Stimulated activated memory B cell treated with anti-CD40 and anti-IgM and Interleukin-4, amounts not matched to agents 10 μg/mL and 1 μg/mL and 100 μg/mL, for 72 hours (primary cell): ENCODE measurements at regions not wholly inside any gene's neighbourhood (a gene's known extent, or its start where the extent isn't known, plus 50 kb on each side); places are given as distances from the start of the nearest gene placed in this dataset.
"Not testable (repeated sequence)": the region's sequence is repeated elsewhere in the genome, so short reads cannot be mapped to it uniquely, and the experiment has no call there.

Experiments used
- ATAC-seq: fragments of 150-1000 bp; cut with Tn5 transposase; 2 replicates; pipeline ENCODE4 v1.10.0; 2021
- H3K27ac Mint-ChIP-seq: one replicate; pipeline ENCODE4 v1.8.0; 2022; ENCODE audit warnings: mild to moderate bottlenecking, mixed read lengths
- H3K27me3 Mint-ChIP-seq: one replicate; pipeline ENCODE4 v1.8.0; 2022; ENCODE audit warnings: mixed read lengths
- H3K36me3 Mint-ChIP-seq: one replicate; pipeline ENCODE4 v1.8.0; 2022; ENCODE audit warnings: mixed read lengths
- H3K4me1 Mint-ChIP-seq: one replicate; pipeline ENCODE4 v1.8.0; 2022; ENCODE audit warnings: mixed read lengths
- H3K4me3 Mint-ChIP-seq: one replicate; pipeline ENCODE4 v1.8.0; 2022; ENCODE audit warnings: mild to moderate bottlenecking, moderate library complexity, mixed read lengths
- H3K9me3 Mint-ChIP-seq: one replicate; pipeline ENCODE4 v1.8.0; 2022; ENCODE audit warnings: mixed read lengths

DNA sequence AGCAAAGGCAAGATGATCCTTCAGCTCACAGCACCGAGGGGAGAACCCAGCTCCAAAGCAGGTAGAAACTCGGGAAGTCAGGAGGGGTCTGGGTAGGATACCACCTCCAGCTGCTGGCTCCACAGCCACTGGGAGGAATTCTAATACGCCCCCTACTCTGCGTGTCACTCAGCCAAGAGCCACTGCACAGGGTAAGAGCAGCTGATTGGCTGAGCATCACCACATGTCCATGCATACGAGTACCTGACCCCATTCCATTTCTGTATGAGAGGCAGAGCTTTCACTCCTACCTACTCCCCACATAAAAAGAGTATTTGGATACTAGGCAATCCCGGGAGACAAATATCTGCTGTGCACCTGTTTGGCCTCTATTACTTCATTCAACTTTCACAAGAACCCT lies 121.4 kb downstream of the RRAGC start:
- Mint-ChIP-seq H3K4me3 (no peak overlapping the region), H3K4me1 (no peaks in the 10 kb centered on the region), H3K27ac (no peak overlapping the region), H3K36me3 (no peaks in the 10 kb centered on the region), H3K27me3 (peaks cover 12% of the 10 kb centered on the region), H3K9me3 (no peaks in the 10 kb centered on the region)
- ATAC-seq: peak; percentile 14

DNA sequence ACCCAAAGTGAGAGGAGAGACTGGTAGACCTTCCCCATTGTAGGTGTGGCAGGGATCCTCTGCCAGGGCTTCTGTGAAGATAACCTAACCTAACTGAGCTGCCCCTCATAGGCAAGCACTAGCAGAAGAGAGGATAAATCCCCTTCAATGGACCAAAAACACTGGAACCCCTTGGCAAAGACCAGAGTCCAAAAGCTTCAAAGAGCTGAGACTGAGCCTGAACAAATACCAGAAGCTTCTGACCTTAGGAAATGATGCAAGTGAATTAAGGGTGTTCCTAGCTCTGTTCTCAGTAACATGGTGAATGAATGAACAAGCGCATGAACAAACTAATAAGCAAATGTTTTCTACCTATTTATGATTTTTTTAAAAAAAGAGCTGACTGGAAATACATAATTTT lies 123.2 kb downstream of the RRAGC start:
- no peak for ATAC-seq
- Mint-ChIP-seq H3K27ac (no peak overlapping the region), H3K4me3 (no peak overlapping the region), H3K27me3 (peaks cover 12% of the 10 kb centered on the region), H3K9me3 (no peaks in the 10 kb centered on the region), H3K36me3 (no peaks in the 10 kb centered on the region), H3K4me1 (no peaks in the 10 kb centered on the region)

DNA sequence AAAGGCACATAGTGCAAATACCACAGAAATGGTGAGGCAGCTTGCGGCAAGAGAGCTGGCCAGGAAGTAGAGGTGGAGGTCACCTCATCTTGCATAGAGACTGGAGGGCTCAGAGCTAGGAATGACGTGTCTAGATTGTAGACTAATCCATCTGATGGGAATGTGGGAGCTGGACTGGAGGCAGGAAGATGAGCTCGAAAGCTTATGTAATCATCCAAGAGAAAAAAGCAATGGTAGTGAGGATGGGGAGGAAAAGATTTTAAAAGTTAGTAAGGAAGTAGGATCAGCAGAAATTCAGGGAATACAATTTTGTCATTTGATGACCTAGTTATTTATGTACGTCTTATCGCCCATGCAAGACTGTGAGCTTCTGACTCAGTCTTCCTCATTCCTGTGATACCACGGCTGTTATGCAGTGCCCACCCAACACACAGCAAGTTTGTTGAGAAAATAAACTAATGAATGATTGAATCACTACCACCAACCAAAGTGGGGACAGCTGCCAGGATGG lies 123.9 kb downstream of the RRAGC start:
- no peaks in the 10 kb centered on the region for H3K4me1 Mint-ChIP-seq
- no peaks in the 10 kb centered on the region for H3K36me3 Mint-ChIP-seq
- no peak overlapping the region for H3K27ac Mint-ChIP-seq
- H3K27me3 Mint-ChIP-seq: peaks cover 12% of the 10 kb centered on the region
- H3K9me3 Mint-ChIP-seq: no peaks in the 10 kb centered on the region
- ATAC-seq: no peak
- no peak overlapping the region for H3K4me3 Mint-ChIP-seq

DNA sequence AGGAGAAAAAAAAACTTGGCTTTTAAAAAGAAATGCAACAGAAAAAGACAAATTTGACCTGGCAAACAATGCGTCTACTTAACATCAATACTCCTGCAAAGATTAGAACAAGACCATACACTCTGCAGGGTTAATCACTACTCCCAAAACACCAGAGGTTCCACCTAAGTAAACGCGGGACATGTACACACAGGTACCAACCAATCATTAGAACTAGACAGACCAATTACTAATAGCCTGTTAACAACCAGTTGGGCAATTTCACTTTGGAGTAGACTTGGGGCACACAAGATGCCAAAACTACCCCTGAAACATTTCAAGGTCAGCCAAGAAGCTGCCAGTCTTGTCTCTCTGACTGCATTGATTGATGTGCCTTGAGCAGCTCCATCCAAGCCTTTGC lies 125.8 kb downstream of the RRAGC start:
- H3K27me3 Mint-ChIP-seq: peaks cover 28% of the 10 kb centered on the region
- ATAC-seq: no peak

DNA sequence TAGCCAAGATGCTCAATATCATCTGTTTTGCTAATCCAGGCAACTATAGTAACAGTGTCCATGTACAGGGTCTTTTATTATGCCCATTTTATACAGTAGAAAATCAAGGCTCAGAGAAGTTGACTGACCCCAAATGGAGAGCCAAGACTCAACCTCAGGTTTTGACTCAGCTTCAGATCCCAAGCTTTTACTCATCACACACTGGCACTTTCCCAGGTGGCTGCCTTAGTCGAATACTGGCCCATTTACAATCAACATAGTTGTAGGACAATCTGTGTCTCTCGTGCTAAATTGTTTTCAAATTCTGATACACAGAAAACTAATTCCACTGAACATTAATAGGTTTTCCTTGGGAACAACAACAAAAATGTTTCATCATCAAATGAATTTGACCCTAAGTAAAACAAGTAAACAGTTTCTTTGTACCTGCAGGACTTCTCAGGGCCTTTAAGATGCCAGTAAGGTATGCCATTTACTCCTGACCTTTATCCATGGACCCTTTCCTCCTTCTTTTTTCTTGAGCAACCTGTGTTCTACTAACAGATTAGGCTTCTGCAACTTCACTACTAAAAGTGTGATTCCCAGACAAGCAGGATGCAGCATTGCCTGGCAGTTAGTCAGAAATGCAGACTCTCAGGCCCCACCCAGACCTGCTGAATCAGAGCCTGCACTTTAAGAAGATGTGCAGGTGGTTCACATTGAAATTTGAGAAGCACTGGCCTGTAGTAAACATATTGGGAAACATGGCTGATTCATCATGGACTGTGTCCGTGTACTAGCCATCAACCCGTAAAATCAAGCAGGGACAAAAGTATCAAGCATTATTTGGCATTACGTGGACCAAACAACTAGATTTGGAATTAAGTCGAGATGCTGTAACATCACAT lies 128.8 kb downstream of the RRAGC start:
- H3K36me3 Mint-ChIP-seq: no peaks in the 10 kb centered on the region
- H3K27ac Mint-ChIP-seq: no peak overlapping the region
- H3K9me3 Mint-ChIP-seq: no peaks in the 10 kb centered on the region
- H3K4me1 Mint-ChIP-seq: no peaks in the 10 kb centered on the region
- H3K4me3 Mint-ChIP-seq: no peak overlapping the region
- ATAC-seq: no peak
- peaks cover 49% of the 10 kb centered on the region for H3K27me3 Mint-ChIP-seq

More for the DNA sequence above, 125.8 kb downstream of the RRAGC start:
- Mint-ChIP-seq H3K4me1 (no peaks in the 10 kb centered on the region), H3K27ac (no peak overlapping the region), H3K4me3 (no peak overlapping the region), H3K9me3 (no peaks in the 10 kb centered on the region), H3K36me3 (no peaks in the 10 kb centered on the region)

DNA sequence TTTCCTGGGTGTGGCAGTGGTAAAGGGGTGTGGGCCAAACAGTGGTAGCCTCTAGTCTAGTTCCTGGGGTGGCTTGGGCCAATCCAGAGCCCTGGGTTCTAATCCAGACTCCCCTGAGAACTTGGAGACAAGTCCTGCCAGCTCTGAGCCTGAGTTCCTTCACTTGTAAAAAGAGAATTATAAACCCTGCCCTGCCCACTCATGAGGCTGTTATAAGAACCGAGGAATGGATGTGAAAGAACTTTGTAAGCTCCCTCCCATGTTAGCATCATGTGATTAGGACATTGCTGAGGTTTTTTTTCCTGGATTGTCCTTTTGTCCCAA lies 131.0 kb downstream of the RRAGC start:
- ATAC-seq: no peak
- no peak overlapping the region for H3K4me3 Mint-ChIP-seq
- no peaks in the 10 kb centered on the region for H3K4me1 Mint-ChIP-seq
- H3K27me3 Mint-ChIP-seq: peaks cover 51% of the 10 kb centered on the region
- H3K36me3 Mint-ChIP-seq: no peaks in the 10 kb centered on the region
- H3K9me3 Mint-ChIP-seq: no peaks in the 10 kb centered on the region
- H3K27ac Mint-ChIP-seq: no peak overlapping the region

DNA sequence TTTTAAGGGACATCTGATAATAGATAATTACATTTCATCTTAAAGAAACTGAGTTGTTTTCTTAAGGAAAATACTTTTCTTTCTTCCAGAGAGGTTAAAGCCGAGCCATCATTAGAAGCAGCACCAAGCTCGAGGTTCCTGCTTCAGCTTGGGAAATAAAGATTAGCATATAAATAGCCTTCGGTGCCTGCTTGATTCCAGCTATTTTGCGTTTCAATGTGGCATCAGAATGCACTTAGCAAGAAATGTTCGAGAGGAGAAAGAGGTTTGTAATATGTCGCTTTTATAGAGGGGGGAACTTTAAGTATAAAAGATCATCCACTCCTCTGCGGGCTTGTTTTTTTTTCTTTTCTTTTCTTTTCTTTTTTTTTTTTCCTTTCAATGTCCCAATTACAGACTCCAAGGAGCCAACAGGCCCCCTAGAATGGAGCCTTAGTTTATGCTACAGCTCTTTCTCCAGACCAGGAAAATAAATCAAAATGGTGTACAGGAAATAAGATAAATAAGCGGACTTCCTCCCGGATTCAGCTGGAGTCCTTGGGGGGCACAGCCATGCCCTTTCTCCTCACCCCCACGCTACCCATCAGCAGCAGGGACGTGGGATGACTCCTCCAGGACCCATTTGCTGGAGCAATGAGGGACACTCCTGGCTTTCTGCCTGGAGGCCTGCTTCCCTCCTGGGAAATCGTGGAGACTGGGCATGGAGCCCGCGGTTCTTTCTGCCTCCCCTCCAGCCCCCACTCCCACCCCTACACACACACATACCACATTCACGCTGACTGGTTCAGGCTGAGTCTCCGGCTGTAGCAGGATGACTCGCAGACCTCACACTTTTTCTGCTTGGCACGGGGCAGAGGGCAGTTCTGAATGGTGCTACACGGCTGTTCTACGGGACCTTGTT lies 131.6 kb downstream of the RRAGC start:
- Mint-ChIP-seq H3K27me3 (peaks cover 57% of the 10 kb centered on the region), H3K4me3 (no peak overlapping the region), H3K27ac (no peak overlapping the region), H3K9me3 (no peaks in the 10 kb centered on the region), H3K36me3 (no peaks in the 10 kb centered on the region), H3K4me1 (no peaks in the 10 kb centered on the region)
- no peak for ATAC-seq

DNA sequence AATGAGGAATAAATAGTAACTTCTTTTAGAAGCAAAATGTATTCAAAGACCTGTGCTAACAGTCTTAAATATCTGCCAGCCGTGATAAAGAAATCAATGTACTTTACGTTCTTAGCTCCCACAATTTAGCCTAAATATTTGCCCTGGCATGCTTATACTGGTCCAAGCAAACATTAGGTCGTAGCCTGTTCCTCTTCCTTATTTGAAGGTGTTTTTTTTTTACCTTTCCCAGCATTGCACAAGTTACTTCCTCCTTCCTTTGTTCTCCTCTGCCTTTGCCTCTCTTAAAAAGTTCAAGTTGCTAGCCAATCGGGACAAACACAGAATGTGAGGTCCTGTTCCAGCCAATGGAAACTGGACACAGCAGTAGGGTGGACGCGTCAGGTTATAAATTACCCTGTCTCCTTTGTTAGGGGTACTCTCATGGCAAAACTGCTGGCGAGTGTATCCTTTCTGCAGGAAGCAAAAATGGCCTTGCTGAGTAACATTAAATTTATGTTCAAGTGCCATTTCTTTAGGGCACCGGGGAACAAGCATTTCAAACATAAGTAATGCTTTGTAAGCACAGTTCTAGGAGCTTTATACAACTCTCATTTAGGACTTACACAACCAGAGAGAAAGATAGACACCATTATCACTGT lies 134.1 kb downstream of the RRAGC start:
- not testable (repeated sequence) for ATAC-seq, H3K27ac Mint-ChIP-seq, H3K4me3 Mint-ChIP-seq, H3K36me3 Mint-ChIP-seq, H3K4me1 Mint-ChIP-seq, H3K9me3 Mint-ChIP-seq
- H3K27me3 Mint-ChIP-seq: peaks cover 70% of the 10 kb centered on the region

DNA sequence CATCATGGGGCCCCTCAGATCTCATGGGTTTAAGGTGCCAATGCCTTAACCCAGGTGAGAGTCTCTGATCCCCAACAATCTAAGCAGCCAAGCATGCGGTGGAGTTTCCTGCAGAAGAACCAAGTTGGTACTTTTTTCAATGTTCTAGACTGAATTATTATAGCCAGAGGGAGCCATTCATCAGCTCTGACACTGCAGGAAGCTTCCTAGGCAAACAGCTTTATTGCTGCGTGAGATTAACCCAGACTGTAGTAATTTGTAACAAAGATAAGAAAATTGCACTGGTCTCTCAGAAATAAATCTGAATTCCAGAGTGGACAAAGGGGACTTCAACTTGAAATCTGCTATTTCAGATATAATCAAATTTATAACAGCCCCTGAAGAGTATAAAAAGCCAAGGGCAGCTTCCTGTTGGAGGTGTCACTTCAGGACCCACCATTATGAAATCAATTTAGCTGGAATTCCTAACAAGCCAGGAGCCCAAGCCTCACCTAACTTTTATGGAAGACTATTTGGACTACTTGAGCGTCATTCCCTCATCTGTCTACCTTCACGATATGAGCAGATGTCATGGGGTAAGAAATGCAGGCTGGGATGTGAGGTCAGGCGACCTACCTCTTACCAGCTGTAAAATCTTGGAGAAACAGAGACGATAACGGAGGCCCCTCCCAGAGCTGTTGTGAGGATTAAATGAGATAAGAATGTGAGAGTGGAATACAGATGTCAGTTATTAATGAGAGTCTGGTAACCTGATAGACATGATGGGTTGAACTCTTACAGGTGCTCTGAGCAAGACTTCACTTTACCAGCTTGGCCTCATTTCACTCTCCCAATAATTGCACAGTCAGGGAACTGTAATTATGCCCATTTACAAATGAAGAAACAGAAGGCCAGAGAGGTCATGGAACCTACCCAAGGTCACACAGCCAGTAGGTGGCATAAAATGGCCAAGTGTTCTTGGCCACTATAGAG lies 135.1 kb downstream of the RRAGC start:
- no peaks in the 10 kb centered on the region for H3K9me3 Mint-ChIP-seq
- no peaks in the 10 kb centered on the region for H3K36me3 Mint-ChIP-seq
- no peak overlapping the region for H3K27ac Mint-ChIP-seq
- ATAC-seq: no peak
- peaks cover 60% of the 10 kb centered on the region for H3K27me3 Mint-ChIP-seq
- no peaks in the 10 kb centered on the region for H3K4me1 Mint-ChIP-seq
- H3K4me3 Mint-ChIP-seq: no peak overlapping the region

DNA sequence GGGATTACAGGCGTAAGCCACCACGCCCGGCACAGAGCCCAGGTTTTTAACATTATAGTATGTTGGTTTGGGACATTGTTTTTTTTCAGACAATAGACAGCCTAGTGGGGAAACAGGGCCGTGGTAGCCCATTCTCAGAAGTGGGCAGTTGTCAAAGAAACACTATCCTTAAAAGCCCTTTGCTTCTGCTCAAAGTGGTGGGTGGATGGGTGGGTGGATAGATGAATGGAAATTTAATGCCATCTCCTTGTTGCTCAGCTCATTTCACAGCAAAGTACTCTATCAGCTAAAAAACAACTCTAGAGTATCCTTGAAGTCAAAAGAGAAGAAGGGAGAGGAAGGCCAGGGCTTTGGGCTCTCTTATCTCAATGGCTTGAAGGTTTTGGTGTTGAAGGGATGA lies 137.8 kb downstream of the RRAGC start:
- no peak for ATAC-seq
- no peaks in the 10 kb centered on the region for H3K36me3 Mint-ChIP-seq
- H3K4me3 Mint-ChIP-seq: no peak overlapping the region
- H3K27ac Mint-ChIP-seq: no peak overlapping the region
- no peaks in the 10 kb centered on the region for H3K4me1 Mint-ChIP-seq
- no peaks in the 10 kb centered on the region for H3K9me3 Mint-ChIP-seq
- peaks cover 43% of the 10 kb centered on the region for H3K27me3 Mint-ChIP-seq

DNA sequence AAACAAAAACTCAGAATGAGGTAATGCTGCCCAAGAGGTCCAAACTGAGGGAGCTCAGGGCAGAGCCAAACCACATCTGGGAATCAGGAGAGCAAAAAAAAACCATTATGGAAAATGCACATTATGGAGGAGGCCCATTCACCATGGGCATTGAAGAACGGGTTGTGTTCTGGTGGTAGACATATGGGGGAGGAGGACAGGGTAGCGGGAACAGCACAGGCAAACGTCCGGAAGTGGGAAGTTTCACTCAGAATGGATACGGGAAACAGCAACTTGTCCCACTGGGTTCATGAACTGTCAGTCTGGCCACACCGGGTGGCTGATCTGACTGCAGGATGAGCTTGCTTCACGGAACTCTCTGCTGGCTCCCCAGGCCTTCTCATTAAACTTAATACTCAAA lies 139.7 kb downstream of the RRAGC start:
- ATAC-seq: no peak
- peaks cover 27% of the 10 kb centered on the region for H3K27me3 Mint-ChIP-seq
- no peak overlapping the region for H3K27ac Mint-ChIP-seq
- H3K9me3 Mint-ChIP-seq: no peaks in the 10 kb centered on the region
- no peak overlapping the region for H3K4me3 Mint-ChIP-seq
- no peaks in the 10 kb centered on the region for H3K4me1 Mint-ChIP-seq
- no peaks in the 10 kb centered on the region for H3K36me3 Mint-ChIP-seq

DNA sequence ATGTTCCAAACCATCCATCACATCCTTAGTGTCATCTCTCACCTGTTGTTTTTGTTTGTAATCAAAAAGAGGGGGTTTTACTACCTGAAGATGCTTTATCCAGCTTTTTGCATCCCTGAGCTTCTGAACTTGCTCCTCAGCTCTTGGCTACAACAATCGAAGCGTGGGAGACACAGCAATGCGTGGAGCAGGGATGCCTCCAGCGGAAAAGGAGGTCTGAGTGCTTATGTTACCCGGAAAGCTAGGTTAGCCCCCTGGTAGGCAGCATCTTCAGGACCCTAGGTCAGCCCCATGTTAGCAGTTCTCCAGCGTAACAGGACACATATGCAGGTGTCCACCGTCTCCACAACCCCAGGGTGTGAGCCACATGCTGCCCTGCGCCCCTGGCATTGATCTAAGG lies 141.5 kb downstream of the RRAGC start:
- peaks cover 14% of the 10 kb centered on the region for H3K27me3 Mint-ChIP-seq

DNA sequence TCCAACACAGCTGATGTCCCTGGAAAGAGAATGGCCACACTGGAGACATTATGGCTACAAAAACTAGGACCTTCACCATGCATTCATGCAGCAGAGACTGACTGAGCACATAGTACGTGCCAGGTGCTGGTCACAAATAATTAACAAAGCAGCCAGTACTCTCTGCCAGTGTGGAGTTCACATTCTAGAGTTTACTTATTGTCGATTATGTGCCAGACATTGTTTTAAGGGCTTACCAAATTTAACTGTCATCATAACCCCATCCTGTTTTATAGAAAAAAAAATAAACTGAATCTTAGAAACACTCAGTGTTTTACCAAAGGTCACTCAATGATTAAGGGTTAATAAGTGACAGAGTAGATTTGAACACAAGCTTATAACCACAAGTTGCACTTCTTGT lies 143.3 kb downstream of the RRAGC start:
- Mint-ChIP-seq H3K27ac (no peak overlapping the region), H3K27me3 (peaks cover 10% of the 10 kb centered on the region), H3K4me1 (no peaks in the 10 kb centered on the region), H3K9me3 (no peaks in the 10 kb centered on the region), H3K4me3 (no peak overlapping the region), H3K36me3 (no peaks in the 10 kb centered on the region)
- ATAC-seq: no peak

More for the DNA sequence above, 141.5 kb downstream of the RRAGC start:
- H3K27ac Mint-ChIP-seq: no peak overlapping the region
- no peak for ATAC-seq
- H3K4me1 Mint-ChIP-seq: no peaks in the 10 kb centered on the region
- no peaks in the 10 kb centered on the region for H3K9me3 Mint-ChIP-seq
- H3K36me3 Mint-ChIP-seq: no peaks in the 10 kb centered on the region
- H3K4me3 Mint-ChIP-seq: no peak overlapping the region

DNA sequence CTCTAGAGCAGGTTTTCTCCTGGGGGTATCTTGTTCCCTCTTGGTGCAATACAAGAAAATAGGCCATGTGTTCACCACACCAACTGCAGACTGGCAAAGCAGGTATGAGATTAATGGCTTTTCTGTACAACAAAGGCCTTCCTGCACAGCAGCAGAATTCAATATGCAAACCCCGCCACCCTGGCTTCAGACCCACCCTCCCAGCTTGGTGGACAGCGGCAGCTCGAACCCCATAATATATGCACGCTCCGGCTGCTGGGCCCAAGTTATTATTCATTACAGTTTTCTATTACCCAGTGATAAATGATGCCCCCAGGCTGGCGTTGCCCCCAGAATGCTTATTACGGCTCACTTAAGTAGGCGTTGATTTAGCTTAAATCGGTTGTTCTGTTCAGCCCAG lies 144.2 kb downstream of the RRAGC start:
- Mint-ChIP-seq H3K9me3 (no peaks in the 10 kb centered on the region), H3K36me3 (no peaks in the 10 kb centered on the region), H3K4me1 (no peaks in the 10 kb centered on the region), H3K27ac (no peak overlapping the region), H3K4me3 (no peak overlapping the region), H3K27me3 (peaks cover 10% of the 10 kb centered on the region)
- no peak for ATAC-seq
